PFSK-1 (cell line): ENCODE measurements at regions not wholly inside any gene's neighbourhood (a gene's known extent, or its start where the extent isn't known, plus 50 kb on each side); places are given as distances from the start of the nearest gene placed in this dataset.

Source experiments
- FOXP2 ChIP-seq: optimal IDR thresholded peaks from 2 replicates; pipeline ENCODE3; 2011; ENCODE audit warnings: borderline replicate concordance, control low read depth, inconsistent platforms; ENCODE audit not compliant: insufficient read depth; ENCODE audit errors: extremely low read length, extremely low read depth
- POLR2AphosphoS5 ChIP-seq: IDR thresholded peaks from 2 replicates; pipeline ENCODE4 v1.6.1; 2012; ENCODE audit warnings: low read depth, mild to moderate bottlenecking, control low read depth, low read length, moderate library complexity
- REST ChIP-seq, 2 experiments: IDR thresholded peaks; 2 replicates each; pipeline versions ENCODE4 v1.6.1 to v1.8.0; 2011 to 2012; ENCODE audit warnings: low read depth in 2 of 2, low read length in 2 of 2, control low read depth in 1 of 2, inconsistent platforms in 1 of 2, mild to moderate bottlenecking in 1 of 2, moderate library complexity in 1 of 2; ENCODE audit not compliant: insufficient read depth in 1 of 2
- SIN3A ChIP-seq: IDR thresholded peaks from 2 replicates; pipeline ENCODE4 v1.6.1; 2012; ENCODE audit warnings: mild to moderate bottlenecking, low read length, moderate library complexity, borderline replicate concordance; ENCODE audit not compliant: insufficient read depth
- TAF1 ChIP-seq: IDR thresholded peaks from 2 replicates; pipeline ENCODE4 v1.6.1; 2012; ENCODE audit warnings: low read length, control low read depth, borderline replicate concordance; ENCODE audit not compliant: insufficient read depth

DNA sequence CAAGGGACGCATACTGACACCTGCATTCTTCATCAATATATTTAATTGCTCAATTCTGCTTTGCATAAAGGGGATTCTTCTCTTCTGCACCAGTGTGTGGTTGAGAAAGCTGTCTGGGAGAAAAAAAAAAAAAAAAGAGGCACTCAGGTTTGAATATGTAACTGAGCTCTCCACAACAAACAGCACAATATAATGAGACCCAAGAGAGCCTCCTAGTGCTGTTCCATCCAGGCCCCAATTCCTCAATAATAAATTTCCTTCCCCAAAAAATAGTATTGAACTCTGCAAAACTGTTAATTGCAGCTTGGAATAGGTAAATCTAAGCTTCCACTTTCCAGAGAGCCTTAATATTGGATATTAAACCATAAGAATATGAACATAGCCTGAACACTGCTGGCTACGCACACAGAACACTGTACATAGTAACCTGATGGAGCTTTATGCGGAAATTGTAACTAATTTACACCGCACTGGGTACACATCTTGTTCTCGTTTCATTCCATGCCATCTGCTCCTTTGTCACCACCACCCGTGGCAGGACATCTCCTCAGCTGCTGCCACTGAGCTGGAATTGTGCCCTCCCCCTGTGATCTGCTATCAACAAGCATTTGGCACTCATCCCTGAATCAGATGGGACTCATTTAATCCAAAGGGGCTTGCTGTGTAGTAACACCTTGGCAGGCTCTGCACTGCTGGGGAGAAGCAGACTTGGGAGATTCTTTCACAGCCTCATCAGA is 272.0 kb downstream of the HHIPL2 start:
- no peak for TF ChIP-seq POLR2AphosphoS5
- TF ChIP-seq SIN3A: no peak
- TF ChIP-seq TAF1: no peak
- TF ChIP-seq FOXP2: no peak
- no peak for TF ChIP-seq REST (IDR thresholded peaks at IDR 0.05; ENCODE audit: insufficient read depth in 1 of 2, low read depth in 2 of 2, low read length in 2 of 2)

GRCh38 chr1:222275001-222275728 is 272.7 kb downstream of the HHIPL2 start:
- no peak for TF ChIP-seq SIN3A
- no peak for TF ChIP-seq TAF1
- TF ChIP-seq POLR2AphosphoS5: no peak
- TF ChIP-seq FOXP2: no peak
- no peak for TF ChIP-seq REST (IDR thresholded peaks at IDR 0.05; ENCODE audit: insufficient read depth in 1 of 2, low read depth in 2 of 2, low read length in 2 of 2)

DNA sequence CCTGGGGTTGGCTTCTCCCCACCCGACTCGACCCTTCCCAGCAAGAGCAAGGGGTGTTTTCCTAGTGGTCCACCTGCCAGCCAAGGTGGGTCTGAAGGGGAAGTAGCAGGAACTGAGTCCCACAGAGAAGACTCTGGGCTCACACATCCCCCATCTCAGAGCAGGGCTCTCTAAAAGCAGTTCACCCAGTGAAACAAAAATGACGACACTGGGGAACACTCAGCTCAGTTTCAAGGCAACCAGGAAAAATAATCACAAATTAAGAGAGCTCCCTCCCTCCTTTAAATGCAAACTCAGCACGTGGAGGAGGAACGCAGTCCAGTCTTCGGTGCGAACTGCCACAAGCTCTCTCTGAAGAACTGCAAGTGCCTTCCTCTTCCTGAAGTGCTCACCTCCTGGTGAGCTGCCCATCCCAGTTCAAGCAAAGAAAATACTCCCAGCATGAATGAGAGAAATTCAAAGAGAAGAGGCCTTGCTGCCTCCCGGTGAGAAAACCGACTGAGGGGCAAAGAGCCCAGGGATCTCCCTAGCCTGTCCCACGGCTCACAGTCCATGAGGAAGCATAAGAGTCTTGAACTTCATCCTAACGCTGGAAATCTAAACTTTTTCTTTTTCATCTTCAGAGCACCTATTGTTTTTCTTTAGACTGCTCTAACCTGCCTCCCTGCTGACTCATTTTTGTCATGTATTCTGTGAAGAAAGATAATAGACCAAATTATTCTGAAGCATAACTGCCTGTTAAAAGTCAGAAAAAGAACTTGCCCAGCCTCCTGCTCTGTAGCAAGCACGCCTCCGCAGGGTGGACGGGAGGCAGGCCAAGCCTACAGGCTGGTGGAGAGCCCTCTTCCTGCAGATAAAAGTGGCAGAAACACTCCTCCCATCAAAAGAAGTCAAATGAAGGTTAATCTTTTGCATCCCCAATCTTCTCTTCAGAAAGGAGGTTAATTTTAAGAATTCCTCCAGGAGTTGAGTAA is 281.4 kb downstream of the HHIPL2 start:
- TF ChIP-seq POLR2AphosphoS5: no peak
- no peak for TF ChIP-seq TAF1
- TF ChIP-seq FOXP2: no peak
- no peak for TF ChIP-seq SIN3A
- no peak for TF ChIP-seq REST (IDR thresholded peaks at IDR 0.05; ENCODE audit: insufficient read depth in 1 of 2, low read depth in 2 of 2, low read length in 2 of 2)

DNA sequence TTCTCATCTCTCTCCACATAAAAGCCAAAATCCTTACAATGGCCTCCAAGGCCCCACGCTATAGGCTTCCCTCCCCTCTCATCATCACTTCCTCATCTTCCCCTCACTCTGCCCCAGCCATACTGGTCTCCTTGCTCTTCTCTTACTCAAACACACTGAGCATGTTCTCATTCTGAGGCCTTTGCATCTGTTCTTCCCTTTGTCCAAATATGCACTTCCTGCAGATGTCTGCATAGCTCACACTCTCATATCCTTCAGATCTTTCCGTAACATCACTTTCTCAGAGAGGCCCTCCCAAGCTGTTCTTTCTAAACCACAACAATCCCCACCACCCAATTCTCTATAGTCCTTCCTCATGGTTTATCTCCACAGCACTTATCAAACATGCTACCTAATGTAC is 284.1 kb downstream of the HHIPL2 start:
- TF ChIP-seq FOXP2: no peak
- TF ChIP-seq REST (IDR thresholded peaks at IDR 0.05; ENCODE audit: insufficient read depth in 1 of 2, low read depth in 2 of 2, low read length in 2 of 2): no peak
- no peak for TF ChIP-seq POLR2AphosphoS5
- TF ChIP-seq TAF1: no peak
- TF ChIP-seq SIN3A: no peak
